Left lung (tissue), 4 donors: ENCODE measurements at regions not wholly inside any gene's neighbourhood (a gene's known extent, or its start where the extent isn't known, plus 50 kb on each side); places are given as distances from the start of the nearest gene placed in this dataset.
"Not testable (repeated sequence)": the region's sequence is repeated elsewhere in the genome, so short reads cannot be mapped to it uniquely, and the experiment has no call there.

Experiments
- ATAC-seq: fragments of 200-7000 bp; cut with Tn5 transposase; one replicate; pipeline ENCODE4 v1.9.1; 2020; ENCODE audit warnings: moderate library complexity
- DNase-seq, 4 donors: peaks; one replicate each; pipeline ENCODE4 v3.0.0-alpha.2; 2013 to 2020
- H3K27ac ChIP-seq, 2 donors: fragments of 200-600 bp; sonication (generic) in 1 of 2; one replicate each; pipeline versions ENCODE4 v1.5.0 to v1.8.0; 2020 to 2021
- H3K27me3 ChIP-seq, 2 donors: fragments of 200-600 bp; sonication (generic) in 1 of 2; one replicate each; pipeline versions ENCODE4 v1.5.0 to v1.8.0; 2020 to 2021
- H3K36me3 ChIP-seq, 2 donors: fragments of 200-600 bp; sonication (generic) in 1 of 2; one replicate each; pipeline versions ENCODE4 v1.5.0 to v1.8.0; 2020 to 2021
- H3K4me1 ChIP-seq, 2 donors: fragments of 200-600 bp; one replicate each; pipeline ENCODE4 v1.8.0; 2021
- H3K4me3 ChIP-seq, 2 donors: fragments of 200-600 bp; sonication (generic) in 1 of 2; one replicate each; pipeline versions ENCODE4 v1.5.0 to v1.8.0; 2020 to 2021; ENCODE audit warnings: mild to moderate bottlenecking in 1 of 2
- H3K9me3 ChIP-seq, 2 donors: fragments of 200-600 bp; sonication (generic) in 1 of 2; one replicate each; pipeline versions ENCODE4 v1.5.0 to v1.8.0; 2020 to 2021
- CTCF ChIP-seq, 2 donors: fragments of 200-600 bp; sonication (generic) in 1 of 2; IDR thresholded peaks; one replicate each; pipeline versions ENCODE4 v1.5.0 to v1.8.0; 2021; ENCODE audit warnings: antibody characterized with exemption in 2 of 2
- intact Hi-C, 2 donors: fragments of 100-400 bp; cut with DNase I; formaldehyde crosslinking; loops; one replicate each; pipeline versions ENCODE4 v1.11.2 to v1.14.2; 2022
- donor health status: DM: no; HTN: yes; CAD: no.
- donor health status: DM: no; HTN: no; CAD: no.

- Histone ChIP-seq H3K4me3 (no peak overlapping the region), H3K4me1 (no peaks in the 10 kb centered on the region), H3K36me3 (no peaks in the 10 kb centered on the region), H3K27ac (no peak overlapping the region), H3K9me3 (no peaks in the 10 kb centered on the region), H3K27me3 (no peaks in the 10 kb centered on the region)
- TF ChIP-seq CTCF (IDR thresholded peaks at IDR 0.05) = no peak
- intact Hi-C loops = loop anchor here in 1 of 2 donors (10.0 kb wide), 1 partner anchor 197 kb away; no protein-coding TSS in a partner anchor
- no peak for DNase-seq
- no peak for ATAC-seq
Observed at GRCh38 chr1:200288226-200288625, 121.6 kb downstream of the ZNF281 start.

GRCh38 chr1:200284236-200284635 lies 125.6 kb downstream of the ZNF281 start:
- not testable (repeated sequence) for H3K9me3 ChIP-seq, H3K27me3 ChIP-seq, H3K4me3 ChIP-seq, DNase-seq, ATAC-seq, H3K27ac ChIP-seq, H3K36me3 ChIP-seq, H3K4me1 ChIP-seq
- intact Hi-C loops = loop anchor here in 1 of 2 donors (10.0 kb wide), 1 partner anchor 201 kb away; no protein-coding TSS in a partner anchor

- Histone ChIP-seq H3K4me1 (no peaks in the 10 kb centered on the region), H3K27ac (no peak overlapping the region), H3K9me3 (no peaks in the 10 kb centered on the region), H3K4me3 (no peak overlapping the region), H3K27me3 (no peaks in the 10 kb centered on the region), H3K36me3 (no peaks in the 10 kb centered on the region)
- intact Hi-C loops = loop anchor here in 1 of 2 donors (10.0 kb wide), 1 partner anchor 202 kb away; no protein-coding TSS in a partner anchor
- ATAC-seq (no peak), DNase-seq (no peak)
- TF ChIP-seq CTCF (IDR thresholded peaks at IDR 0.05) = no peak
Observed at GRCh38 chr1:200282497-200283122, 127.2 kb downstream of the ZNF281 start.

- H3K27ac ChIP-seq = no peak overlapping the region
- ATAC-seq (no peak), DNase-seq (no peak)
- no peaks in the 10 kb centered on the region for H3K9me3 ChIP-seq
- no peaks in the 10 kb centered on the region for H3K4me1 ChIP-seq
- H3K36me3 ChIP-seq = no peaks in the 10 kb centered on the region
- intact Hi-C loops = loop anchor here in 1 of 2 donors (10.0 kb wide), 1 partner anchor 203 kb away; no protein-coding TSS in a partner anchor
- H3K27me3 ChIP-seq = no peaks in the 10 kb centered on the region
- H3K4me3 ChIP-seq = no peak overlapping the region
- TF ChIP-seq CTCF (IDR thresholded peaks at IDR 0.05) = no peak
Observed at GRCh38 chr1:200281201-200281835, 128.5 kb downstream of the ZNF281 start.

GRCh38 chr1:200279810-200280411 lies 129.9 kb downstream of the ZNF281 start:
- ATAC-seq = peak; percentile 97
- no peak overlapping the region for H3K4me3 ChIP-seq
- intact Hi-C loops = loop anchor here in 1 of 2 donors (10.0 kb wide), 1 partner anchor 205 kb away; no protein-coding TSS in a partner anchor

More at GRCh38 chr1:200279810-200280411, 129.9 kb downstream of the ZNF281 start:
- Histone ChIP-seq H3K27ac (no peak overlapping the region), H3K27me3 (no peaks in the 10 kb centered on the region), H3K36me3 (no peaks in the 10 kb centered on the region), H3K4me1 (no peaks in the 10 kb centered on the region), H3K9me3 (no peaks in the 10 kb centered on the region)
- DNase-seq = peak in 1 of 4 donors; percentile 40
- peak; percentile 62 to 76 for TF ChIP-seq CTCF (IDR thresholded peaks at IDR 0.05)
